Activated T-helper 1 cell treated with Interleukin-2 at 50 U/mL for 16 hours (primary cell): ENCODE measurements at regions not wholly inside any gene's neighbourhood (a gene's known extent, or its start where the extent isn't known, plus 50 kb on each side); places are given as distances from the start of the nearest gene placed in this dataset.

Experiments used
- DNase-seq: peaks from one replicate; pipeline ENCODE4 v3.0.0-alpha.2; 2020; ENCODE audit warnings: low read depth

GRCh38 chr4:77367638-77368037 is 210.6 kb downstream of the CCNG2 start:
- DNase-seq, result no peak

GRCh38 chr4:77372375-77372774 is 215.4 kb downstream of the CCNG2 start:
- no peak for DNase-seq

GRCh38 chr4:77375866-77376607 is 219.0 kb downstream of the CCNG2 start:
- no peak for DNase-seq

GRCh38 chr4:77376788-77377460 is 219.9 kb downstream of the CCNG2 start:
- no peak for DNase-seq

- DNase-seq, result no peak
These were observed 221.5 kb upstream of the CXCL13 start for GRCh38 chr4:77384094-77384493.

GRCh38 chr4:77385124-77385969 is 220.3 kb upstream of the CXCL13 start:
- DNase-seq, result peak; percentile 7

- DNase-seq, result no peak
These were observed 211.6 kb upstream of the CXCL13 start for GRCh38 chr4:77393996-77394395.

- DNase-seq, result no peak
These were observed 210.1 kb upstream of the CXCL13 start for GRCh38 chr4:77395481-77395880.

GRCh38 chr4:77398256-77398655 is 207.4 kb upstream of the CXCL13 start:
- no peak for DNase-seq

GRCh38 chr4:77399831-77400230 is 205.8 kb upstream of the CXCL13 start:
- no peak for DNase-seq

- no peak for DNase-seq
These were observed 191.9 kb upstream of the CXCL13 start for GRCh38 chr4:77413766-77414165.

GRCh38 chr4:77415689-77416088 is 189.9 kb upstream of the CXCL13 start:
- DNase-seq, result no peak

- DNase-seq, result no peak
These were observed 187.3 kb upstream of the CXCL13 start for GRCh38 chr4:77418333-77418732.

GRCh38 chr4:77430847-77431246 is 174.8 kb upstream of the CXCL13 start:
- DNase-seq, result no peak

GRCh38 chr4:77431546-77431945 is 174.1 kb upstream of the CXCL13 start:
- DNase-seq, result no peak

- no peak for DNase-seq
These were observed 172.8 kb upstream of the CXCL13 start for GRCh38 chr4:77432717-77433417.

GRCh38 chr4:77433418-77433733 is 172.2 kb upstream of the CXCL13 start:
- no peak for DNase-seq

GRCh38 chr4:77434299-77435092 is 171.1 kb upstream of the CXCL13 start:
- no peak for DNase-seq

GRCh38 chr4:77437079-77437478 is 168.5 kb upstream of the CXCL13 start:
- no peak for DNase-seq

GRCh38 chr4:77438549-77438948 is 167.1 kb upstream of the CXCL13 start:
- DNase-seq, result no peak

GRCh38 chr4:77443941-77444340 is 161.7 kb upstream of the CXCL13 start:
- DNase-seq, result no peak

GRCh38 chr4:77445823-77446222 is 159.8 kb upstream of the CXCL13 start:
- no peak for DNase-seq
